Type B pancreatic cell (in vitro differentiated cells): ENCODE measurements at regions not wholly inside any gene's neighbourhood (a gene's known extent, or its start where the extent isn't known, plus 50 kb on each side); places are given as distances from the start of the nearest gene placed in this dataset.

Experiments
- DNase-seq: peaks from one replicate; pipeline ENCODE4 v3.0.0; 2021; ENCODE audit warnings: mixed read lengths; ENCODE audit not compliant: unreplicated experiment; ENCODE audit errors: extremely low spot score
- H3K27ac Mint-ChIP-seq: 2 replicates; pipeline ENCODE4 v1.8.0; 2021; ENCODE audit warnings: mild to moderate bottlenecking, mixed read lengths
- H3K27me3 Mint-ChIP-seq: 2 replicates; pipeline ENCODE4 v1.8.0; 2021; ENCODE audit warnings: mixed read lengths
- H3K36me3 Mint-ChIP-seq: 2 replicates; pipeline ENCODE4 v1.8.0; 2021; ENCODE audit warnings: mixed read lengths
- H3K4me1 Mint-ChIP-seq: one replicate; pipeline ENCODE4 v1.8.0; 2021; ENCODE audit warnings: mixed read lengths; ENCODE audit not compliant: unreplicated experiment
- H3K4me3 Mint-ChIP-seq: 2 replicates; pipeline ENCODE4 v1.8.0; 2021; ENCODE audit warnings: mild to moderate bottlenecking, mixed read lengths
- H3K9me3 Mint-ChIP-seq: 2 replicates; pipeline ENCODE4 v1.8.0; 2021; ENCODE audit warnings: mixed read lengths
- CTCF ChIP-seq: fragments of 200-600 bp; sonication (generic); conservative IDR thresholded peaks from 2 replicates; pipeline ENCODE4 v1.5.0; 2021; ENCODE audit warnings: antibody characterized with exemption, mild to moderate bottlenecking

DNA sequence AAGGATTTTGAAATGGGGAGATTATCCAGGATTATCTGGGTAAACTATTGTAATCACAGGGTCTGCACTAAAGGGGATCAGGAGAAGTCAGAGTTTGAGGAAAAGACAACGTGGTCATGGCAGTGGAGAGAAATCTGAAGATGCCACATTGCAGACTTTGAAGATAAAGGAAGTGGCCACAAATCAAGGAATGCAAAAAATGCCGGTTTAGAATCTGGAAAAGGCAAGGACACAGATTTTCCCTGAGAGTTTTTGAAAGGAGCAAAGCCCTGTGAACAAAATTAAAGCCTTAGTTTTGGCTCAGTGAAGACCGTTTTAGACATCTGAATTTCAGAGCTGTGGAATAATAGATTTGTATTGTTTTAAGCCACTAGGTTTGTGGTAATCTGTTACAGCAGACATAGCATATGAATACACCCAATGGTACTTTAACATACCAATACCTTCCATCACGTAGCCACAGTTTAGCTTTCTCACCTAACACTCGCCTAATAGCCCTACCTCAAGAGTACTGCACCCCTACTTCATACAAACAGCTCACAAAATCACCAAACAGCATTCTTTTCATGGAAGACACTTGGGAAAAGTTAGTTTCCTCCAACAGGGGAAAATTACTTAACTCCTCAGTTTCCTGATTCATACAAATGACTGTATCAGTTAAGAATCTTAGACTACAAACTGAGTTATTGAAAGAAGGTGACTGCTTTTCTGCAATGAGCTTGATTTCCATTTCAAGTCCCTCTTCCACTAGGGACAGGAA is 446.5 kb downstream of the INHBA start:
- Mint-ChIP-seq H3K27ac (no peak overlapping the region), H3K4me1 (peaks cover 3% of the 10 kb centered on the region), H3K27me3 (no peaks in the 10 kb centered on the region), H3K4me3 (no peak overlapping the region), H3K9me3 (peaks cover 15% of the 10 kb centered on the region), H3K36me3 (no peaks in the 10 kb centered on the region)
- TF ChIP-seq CTCF, result no peak
- no peak for DNase-seq

DNA sequence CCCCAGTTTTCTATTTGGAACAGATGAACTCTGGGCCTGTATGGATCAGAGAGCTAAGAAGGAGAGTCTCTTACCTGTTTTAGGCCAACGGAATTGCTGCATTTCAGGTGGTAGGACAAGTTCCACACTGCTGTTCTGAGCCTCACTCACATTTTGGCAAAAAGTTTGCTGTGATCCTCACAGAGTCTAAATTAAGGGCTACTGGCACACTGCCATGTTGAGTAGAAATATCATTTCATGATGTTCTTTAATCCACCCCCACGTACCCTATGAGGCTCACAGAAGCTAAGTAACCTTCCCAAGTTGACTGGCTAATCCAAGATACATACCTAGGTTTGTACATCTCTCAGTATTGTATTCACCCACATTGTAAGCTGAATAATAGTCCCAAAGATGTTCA is 447.2 kb downstream of the INHBA start:
- no peak for DNase-seq
- Mint-ChIP-seq H3K4me3 (no peak overlapping the region), H3K9me3 (peaks cover 15% of the 10 kb centered on the region), H3K27me3 (no peaks in the 10 kb centered on the region), H3K4me1 (peaks cover 3% of the 10 kb centered on the region), H3K36me3 (no peaks in the 10 kb centered on the region), H3K27ac (no peak overlapping the region)
- TF ChIP-seq CTCF, result no peak

DNA sequence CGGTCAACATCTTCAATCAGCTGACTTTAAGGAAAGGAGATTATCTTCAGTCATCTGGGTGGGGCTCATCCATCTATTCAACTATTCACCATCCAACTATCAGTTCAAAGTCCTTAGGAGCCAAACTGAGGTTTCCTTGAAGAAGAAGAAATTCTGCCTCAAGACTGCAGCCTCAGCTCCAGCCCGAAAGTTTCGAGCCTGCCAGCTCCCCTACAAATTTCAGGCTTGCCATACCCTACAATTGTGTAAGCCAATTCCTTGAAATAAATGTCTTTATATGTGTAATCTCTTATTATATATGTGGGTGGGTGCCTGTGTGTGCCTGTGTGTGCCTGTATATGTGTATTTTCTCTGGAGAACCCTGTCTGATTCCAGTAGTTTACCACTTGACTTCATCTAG is 447.8 kb downstream of the INHBA start:
- Mint-ChIP-seq H3K4me3 (no peak overlapping the region), H3K27ac (no peak overlapping the region), H3K27me3 (no peaks in the 10 kb centered on the region), H3K36me3 (no peaks in the 10 kb centered on the region), H3K9me3 (peaks cover 20% of the 10 kb centered on the region), H3K4me1 (peaks cover 3% of the 10 kb centered on the region)
- no peak for TF ChIP-seq CTCF
- DNase-seq, result no peak

GRCh38 chr7:41252957-41253356 is 449.9 kb downstream of the INHBA start:
- Mint-ChIP-seq H3K4me1 (peaks cover 3% of the 10 kb centered on the region), H3K27ac (no peak overlapping the region), H3K27me3 (no peaks in the 10 kb centered on the region), H3K9me3 (peaks cover 17% of the 10 kb centered on the region), H3K36me3 (no peaks in the 10 kb centered on the region), H3K4me3 (no peak overlapping the region)
- DNase-seq, result no peak
- no peak for TF ChIP-seq CTCF

- Mint-ChIP-seq H3K27ac (no peak overlapping the region), H3K36me3 (no peaks in the 10 kb centered on the region)
Measured at GRCh38 chr7:41252551-41252950, 450.3 kb downstream of the INHBA start.

More at GRCh38 chr7:41252551-41252950, 450.3 kb downstream of the INHBA start:
- no peaks in the 10 kb centered on the region for H3K27me3 Mint-ChIP-seq
- DNase-seq, result no peak
- H3K9me3 Mint-ChIP-seq, result peaks cover 20% of the 10 kb centered on the region
- no peak overlapping the region for H3K4me3 Mint-ChIP-seq
- peaks cover 6% of the 10 kb centered on the region for H3K4me1 Mint-ChIP-seq
- no peak for TF ChIP-seq CTCF
